SK-MEL-5 (cell line): ENCODE measurements at regions not wholly inside any gene's neighbourhood (a gene's known extent, or its start where the extent isn't known, plus 50 kb on each side); places are given as distances from the start of the nearest gene placed in this dataset.

ENCODE experiments used
- DNase-seq: peaks from one replicate; pipeline ENCODE4 v3.0.0-alpha.2; 2016; ENCODE audit warnings: low read depth, low spot score
- in situ Hi-C: cut with HindIII; loops from 2 replicates; pipeline ENCODE4 v1.10.0; 2016; ENCODE audit warnings: low sequenced_read_pairs, high pct_unique_total_duplicates, low pct_unique_long_range_greater_than_20kb

DNA sequence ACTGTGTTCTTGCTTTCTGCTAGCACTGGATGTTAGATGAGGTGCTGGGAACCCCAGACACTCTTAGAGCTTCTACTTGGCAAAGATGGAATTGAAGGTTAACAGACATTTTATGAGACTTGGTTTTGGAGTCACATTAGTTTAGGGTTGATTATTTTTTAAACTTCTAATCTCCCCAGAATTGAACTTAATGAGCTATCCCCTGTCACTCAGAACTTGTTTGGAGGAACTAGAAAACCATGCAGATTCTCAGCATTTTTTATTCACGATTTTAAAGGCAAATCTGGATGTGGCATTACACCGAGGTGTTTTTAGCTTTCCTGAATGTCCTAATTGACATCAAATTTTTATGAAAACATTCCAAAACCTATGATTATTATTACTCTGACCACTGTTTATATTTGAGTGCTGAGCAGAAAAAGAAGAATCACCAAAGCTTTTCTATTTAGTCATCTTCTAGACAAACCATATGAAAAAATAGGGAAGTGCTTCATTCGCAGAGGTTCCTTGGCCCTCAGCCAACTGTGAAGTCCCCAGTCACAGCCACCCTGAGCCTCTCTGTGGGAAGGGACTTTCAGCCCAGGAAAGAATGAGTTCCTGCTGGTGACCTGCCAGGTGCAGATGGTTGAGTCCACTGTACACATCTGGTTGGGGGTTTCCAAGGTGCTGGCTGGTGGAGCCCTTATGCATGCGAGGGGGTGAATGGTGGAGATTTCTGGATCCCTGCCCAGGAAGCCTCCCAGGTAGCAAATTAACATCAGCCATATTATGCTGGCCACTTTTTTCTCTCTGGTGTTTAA lies 196.0 kb upstream of the TOPAZ1 start:
- in situ Hi-C loops: no loop called here
- no peak for DNase-seq

DNA sequence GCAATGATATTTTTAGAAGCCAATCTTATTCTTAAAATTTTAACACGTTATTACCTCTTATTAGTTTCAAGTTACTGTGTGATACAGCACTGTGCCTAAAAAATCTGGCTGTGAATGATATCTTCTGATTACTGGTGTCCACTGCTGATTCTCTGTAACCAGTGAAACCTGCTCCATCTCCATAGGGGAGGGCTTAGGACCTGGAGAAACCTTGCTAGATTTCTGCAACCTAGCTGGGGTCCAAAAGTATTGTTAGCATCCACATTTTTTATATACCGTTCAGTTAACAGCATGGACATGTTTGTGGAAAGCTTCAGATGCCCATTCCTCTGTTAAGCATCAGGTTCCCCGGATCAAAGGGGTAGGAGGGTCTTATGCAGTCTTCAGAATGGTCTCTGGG lies 193.9 kb upstream of the TOPAZ1 start:
- no peak for DNase-seq

DNA sequence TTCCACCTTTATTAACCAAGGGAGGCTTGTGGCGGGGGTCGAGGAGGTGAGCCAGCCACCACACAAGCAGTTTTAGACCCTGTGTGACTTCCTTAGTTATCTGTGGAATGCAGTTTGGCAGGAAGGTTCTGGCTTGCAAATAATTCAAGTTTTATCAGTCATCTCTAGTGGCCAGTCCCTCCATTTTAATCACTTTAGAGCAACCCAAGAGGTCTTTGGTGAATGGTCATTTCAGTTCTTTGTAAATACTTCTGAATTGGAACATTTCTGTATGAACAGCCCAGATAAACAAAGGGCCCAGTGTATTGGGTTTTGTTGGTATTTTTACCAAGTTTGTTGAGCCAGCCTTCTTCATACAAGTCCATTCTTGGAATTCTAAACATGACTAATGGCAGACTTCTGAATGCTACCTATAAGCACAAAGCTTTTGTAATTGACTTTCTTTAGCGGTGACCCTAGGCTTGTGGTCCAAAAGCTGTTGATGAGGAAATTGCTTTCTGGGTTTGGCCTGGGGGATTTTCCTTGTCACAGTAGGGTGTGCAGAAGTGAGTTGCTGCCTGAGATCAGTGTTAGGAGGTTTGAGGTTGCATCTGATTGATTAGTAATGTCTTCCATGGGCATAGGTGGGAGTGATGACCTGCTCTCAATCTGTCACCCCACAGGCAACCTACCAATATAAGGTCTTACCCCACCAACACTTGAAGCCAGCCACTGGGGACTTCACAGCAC lies 193.3 kb upstream of the TOPAZ1 start:
- in situ Hi-C loops: no loop called here
- DNase-seq: peak; percentile 47

More for the DNA sequence above, 193.9 kb upstream of the TOPAZ1 start:
- in situ Hi-C loops: no loop called here

DNA sequence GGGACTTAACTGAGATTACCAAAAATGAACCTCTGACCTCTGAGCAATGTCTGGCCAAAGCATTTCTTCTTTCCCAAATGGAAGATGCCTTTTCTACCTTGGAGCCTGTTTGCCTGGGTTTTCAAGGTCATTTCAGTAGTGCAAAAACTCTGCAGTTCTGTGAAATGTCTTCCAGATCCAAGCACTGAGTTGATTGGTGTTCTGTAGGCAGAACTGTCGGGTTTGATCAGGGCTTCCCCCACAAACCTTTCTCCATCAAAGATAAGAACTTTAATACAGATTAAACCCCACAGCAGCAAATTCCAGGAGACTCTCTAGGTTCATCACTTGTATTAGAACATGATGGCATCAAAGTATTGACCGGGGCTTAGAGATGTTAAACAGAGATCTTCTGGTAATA lies 192.7 kb upstream of the TOPAZ1 start:
- in situ Hi-C loops: no loop called here
- DNase-seq: no peak

DNA sequence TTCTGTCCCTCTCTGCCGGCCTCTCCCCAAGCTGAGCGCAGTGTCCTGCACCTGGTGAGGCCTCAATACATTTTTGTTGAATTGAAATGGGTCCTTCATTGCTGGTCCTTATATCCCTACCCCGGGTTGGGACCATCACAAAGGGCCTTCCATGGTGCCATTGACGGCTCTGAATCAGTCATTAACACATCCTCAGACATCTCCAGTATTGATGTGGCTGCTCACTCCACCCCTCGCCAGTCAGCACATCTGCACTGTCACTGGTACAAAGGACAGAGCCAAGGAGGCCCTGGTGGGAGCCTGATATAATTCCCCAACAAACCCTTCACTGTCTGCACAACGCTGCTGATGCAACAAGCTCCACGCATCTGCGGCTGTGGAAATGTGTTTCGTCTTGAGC lies 191.6 kb upstream of the TOPAZ1 start:
- in situ Hi-C loops: no loop called here
- DNase-seq: no peak

DNA sequence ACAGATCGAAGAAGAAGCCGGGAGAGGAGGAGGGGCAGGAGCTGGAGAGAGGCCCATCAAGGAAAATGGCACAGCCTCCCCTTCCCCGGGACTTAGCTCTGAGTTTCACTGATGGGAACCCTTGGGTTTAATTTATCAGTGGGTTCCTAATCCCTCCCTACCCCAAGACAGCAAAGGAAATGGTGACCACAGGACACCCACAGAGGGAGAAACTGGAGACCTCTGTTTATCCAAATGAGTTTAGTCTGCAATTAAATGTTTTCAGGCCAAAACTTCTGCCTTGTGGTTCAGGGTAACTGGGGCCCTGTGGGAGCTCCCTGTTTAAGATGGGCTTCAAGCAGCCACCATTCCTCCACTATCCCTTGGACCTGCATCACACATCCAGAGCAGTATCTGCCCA lies 190.8 kb upstream of the TOPAZ1 start:
- in situ Hi-C loops: no loop called here
- no peak for DNase-seq

DNA sequence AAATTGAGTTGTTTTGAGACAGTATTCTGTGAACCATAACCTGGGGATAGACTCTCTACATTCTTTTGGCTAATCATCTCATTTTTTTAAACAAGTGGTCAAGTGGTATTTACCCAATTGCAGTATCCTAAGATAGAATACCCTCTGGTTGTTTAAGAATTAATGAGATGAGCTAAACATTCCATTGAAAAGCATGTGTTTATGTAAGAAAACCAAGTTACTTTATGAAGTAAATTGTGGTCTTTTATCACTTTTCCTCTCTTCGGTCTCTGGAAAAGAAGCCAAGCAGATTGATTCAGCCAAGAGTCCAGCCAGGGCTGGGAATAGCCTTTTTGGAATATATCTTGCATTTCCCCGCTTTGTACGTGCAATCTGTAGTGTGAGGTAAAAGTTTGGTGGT lies 185.7 kb upstream of the TOPAZ1 start:
- no peak for DNase-seq
- in situ Hi-C loops: no loop called here

DNA sequence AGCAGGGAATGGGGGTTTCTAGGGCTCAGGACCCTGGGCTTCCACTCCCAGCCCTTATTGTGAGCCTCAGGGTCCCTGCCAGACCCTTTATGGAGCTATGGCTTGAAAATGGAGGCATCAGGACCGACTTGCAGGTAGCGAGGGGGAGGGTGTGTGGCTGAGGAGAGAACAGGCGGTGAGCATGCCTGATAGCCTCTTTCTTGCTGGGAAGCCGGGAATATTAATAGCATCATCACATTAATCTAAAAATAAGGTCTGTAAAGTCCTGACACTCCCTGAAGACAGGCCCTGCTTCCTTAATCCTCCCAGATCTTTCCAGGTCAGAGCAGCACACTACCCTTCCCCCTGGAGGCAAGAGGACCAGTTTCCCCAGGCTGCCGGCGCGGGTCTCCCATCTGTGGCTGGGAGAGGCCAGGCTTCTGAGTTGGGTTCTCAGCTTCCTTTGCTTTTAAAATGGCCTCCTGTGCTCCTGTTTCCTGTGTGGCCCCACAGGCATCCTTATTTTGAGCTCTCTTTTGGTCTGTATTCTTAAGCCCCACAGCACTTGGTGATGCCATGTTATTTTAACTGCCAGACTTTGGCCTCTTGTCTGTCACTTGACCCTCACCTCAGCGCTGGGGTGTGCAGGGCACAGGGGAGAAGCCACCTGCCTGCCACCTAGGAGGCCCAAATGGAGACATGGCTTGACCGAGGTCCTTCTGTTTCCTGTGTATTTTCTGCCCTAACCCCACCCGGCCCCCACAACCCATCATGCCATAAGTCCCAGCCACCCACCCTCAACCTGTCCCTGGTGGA lies 185.0 kb upstream of the TOPAZ1 start:
- in situ Hi-C loops: no loop called here
- no peak for DNase-seq

DNA sequence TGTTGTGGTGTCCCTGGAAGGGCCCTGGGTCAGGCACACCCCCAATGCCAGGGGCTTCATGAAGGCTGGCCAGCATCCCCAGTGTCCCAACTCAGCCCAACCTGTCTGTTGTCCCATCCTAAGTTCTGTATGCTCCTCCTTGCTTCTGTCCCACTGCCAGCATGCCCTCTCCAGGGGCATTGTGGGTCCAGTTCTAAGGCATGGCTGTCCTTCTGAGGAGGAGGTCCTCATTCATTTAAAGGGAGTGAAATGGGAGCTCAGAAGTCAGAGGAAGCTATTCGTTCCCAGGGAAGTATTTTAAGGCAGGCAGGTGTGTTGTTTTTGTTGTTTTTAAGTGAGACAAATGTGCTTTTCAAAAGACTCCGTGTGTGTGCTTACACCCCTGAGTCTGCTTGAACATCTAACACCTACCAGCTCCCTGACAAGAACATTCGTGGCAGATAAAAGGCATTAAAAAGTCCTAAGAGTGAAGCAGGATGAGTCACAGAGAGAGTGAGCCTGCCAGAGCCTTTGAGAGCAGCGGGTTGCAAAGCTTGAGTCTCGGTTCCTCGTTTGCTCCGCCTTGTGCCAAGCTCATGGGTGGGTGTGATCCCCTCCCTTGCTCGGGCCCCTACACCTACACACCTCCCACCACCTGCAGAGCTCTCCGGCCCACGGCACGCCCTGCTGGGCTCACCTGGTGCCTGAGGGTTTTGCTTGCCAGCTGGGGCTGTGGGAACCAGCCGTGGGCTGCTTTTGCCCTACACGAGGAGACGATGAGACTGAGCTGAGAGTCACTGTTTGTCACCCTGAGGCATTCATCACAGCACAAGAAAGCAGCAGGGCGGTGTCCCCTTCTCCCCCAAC lies 183.4 kb upstream of the TOPAZ1 start:
- no peak for DNase-seq
- in situ Hi-C loops: no loop called here

DNA sequence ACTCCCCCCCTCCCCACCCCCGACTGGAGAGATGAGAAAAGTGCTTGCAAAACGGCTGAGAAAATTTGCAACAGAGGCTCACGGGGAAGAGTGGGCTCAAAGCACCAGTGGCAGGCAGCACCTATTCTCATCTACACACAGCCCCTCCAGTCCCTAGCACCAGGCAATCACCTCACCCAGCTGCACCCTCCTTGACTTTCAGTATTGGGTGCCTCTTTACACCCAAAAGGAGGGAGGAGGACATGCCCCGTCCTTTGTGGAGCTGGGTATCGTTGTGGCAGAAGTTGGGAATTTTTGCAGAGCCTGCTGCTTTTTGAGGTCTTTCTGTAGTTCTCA lies 182.8 kb upstream of the TOPAZ1 start:
- in situ Hi-C loops: no loop called here

DNA sequence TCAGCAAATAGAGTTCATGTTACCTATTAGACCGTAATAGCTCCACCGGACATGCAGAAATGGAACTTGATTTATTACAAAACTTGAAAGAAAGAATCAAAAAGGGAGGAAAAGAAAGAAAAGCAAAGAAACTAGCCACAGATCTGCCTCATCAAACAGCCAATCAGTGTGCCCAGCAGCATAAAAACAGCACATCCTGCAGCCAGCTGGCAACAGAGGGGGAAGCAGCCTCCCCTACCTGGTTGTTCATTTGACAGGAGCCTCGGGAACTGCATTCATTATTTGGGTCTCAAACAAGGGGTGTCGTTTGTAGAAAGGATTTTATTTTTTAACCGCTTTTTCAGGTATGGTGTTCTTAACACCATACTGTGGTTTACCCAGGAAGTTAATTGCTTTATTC lies 181.5 kb upstream of the TOPAZ1 start:
- no peak for DNase-seq
- in situ Hi-C loops: no loop called here

More for the DNA sequence above, 182.8 kb upstream of the TOPAZ1 start:
- DNase-seq: no peak

DNA sequence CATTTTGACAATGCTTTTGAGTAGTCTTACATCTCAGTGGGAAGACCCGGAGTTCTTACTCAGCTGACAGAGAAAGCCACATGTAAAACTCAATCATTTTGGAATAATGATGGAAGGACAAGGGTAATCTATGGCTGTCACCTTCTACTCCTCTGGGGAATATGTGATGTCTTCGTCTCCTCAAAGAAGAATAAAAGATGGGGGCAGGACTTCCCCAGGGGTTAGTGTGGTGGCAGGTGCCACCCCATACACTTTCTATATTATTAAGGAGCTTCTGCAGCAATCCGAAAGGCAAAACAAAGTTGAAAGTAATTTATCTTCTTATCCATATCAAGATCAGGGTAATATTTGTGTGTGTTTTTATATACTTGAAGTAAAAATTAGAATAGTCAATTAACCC lies 180.4 kb upstream of the TOPAZ1 start:
- in situ Hi-C loops: no loop called here
- no peak for DNase-seq

DNA sequence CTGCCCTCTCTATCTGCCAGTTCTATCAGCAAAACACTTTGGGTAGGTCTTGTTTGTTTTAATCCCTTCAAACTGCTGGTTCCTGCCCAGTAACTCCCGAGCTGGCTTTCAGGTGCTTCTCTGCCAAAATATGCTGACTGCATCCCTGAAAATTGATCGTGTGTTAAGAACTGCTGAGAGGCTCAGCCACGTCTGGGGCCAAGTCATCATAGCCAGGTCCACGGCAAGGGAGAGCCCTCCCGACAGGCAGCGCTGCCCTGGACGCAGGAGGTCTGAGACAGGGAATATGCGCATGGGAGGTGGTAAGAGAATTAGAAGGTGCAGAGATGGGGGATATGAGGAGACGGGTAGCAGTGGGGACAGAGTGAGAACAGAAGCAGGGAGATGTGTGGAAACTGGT lies 179.7 kb upstream of the TOPAZ1 start:
- in situ Hi-C loops: no loop called here

DNA sequence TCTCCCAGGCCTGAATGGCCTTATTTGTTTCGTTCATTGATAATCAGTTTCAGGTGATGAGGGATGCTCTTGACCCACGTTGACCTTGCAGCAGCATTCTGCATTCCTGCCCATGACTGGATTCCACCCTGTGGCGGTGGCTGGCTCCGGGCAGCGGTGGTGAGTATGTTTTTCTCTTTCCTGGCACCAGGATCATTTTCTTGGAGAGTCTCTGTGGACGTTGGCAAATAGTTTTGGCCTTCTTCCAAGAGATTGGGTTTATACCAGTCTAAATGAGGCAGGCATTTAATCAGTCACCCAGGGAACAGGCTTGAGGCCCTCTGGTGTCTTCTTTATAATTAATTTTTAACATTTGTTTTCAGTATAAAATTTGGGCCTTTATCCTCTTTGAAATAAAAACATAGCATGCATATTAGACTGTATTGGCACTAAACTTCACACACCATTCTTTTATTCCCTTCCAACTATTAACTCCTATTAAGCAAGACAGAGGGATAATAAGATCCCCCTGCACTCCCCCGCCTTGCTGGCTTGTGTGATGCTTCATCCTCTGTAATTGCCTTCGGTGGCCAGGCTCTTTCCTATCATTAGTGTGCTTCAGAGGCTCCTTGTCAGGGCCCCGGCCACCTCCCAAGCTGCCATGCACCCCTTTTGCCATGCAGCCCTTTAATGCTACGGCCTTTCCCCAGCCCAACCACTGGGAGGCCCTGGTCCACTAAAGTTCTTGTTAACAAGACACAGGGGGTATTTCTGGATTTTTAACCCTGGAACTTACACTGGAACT lies 176.2 kb upstream of the TOPAZ1 start:
- peak; percentile 44 for DNase-seq
- in situ Hi-C loops: no loop called here

More for the DNA sequence above, 179.7 kb upstream of the TOPAZ1 start:
- DNase-seq: no peak

DNA sequence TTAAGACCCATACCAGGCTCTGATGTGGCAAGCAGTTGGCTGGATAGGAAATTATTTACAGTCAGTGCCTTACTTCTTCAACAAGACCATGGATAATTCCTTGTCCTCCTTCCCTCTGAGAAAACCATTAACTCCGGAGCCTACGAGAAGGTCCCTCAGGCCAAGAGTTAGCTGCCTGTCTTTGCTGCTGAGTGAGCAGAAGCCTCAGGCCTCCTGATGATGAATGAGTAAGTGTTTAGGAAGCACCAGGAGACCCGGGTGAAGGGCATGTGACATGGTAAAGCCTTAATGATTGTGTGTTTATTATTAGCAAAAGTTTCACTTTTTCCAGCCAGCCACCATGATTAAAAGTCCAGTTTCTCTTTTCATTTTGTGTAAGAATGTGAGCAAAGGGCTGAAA lies 174.9 kb upstream of the TOPAZ1 start:
- DNase-seq: peak; percentile 89
- in situ Hi-C loops: no loop called here

DNA sequence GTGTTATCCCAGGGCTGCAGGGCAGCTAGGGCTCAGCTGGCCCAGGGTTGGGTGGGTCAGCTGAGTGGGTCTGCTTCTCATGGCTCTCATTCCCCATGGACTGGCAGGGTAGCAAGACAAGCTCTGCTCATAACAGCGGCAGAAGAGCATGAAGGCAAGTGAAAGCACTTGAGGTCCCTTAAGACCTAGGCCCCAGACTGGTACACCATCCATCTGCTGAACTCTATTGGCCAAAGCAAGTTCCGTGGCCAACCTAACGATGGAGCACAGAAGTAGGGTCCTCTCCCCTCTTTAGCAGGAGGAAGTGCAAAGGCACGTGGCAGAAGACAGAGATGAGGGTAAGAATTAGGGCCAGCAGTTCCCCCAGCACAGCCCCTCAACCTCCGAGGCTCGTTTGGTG lies 174.3 kb upstream of the TOPAZ1 start:
- DNase-seq: no peak
- in situ Hi-C loops: no loop called here

DNA sequence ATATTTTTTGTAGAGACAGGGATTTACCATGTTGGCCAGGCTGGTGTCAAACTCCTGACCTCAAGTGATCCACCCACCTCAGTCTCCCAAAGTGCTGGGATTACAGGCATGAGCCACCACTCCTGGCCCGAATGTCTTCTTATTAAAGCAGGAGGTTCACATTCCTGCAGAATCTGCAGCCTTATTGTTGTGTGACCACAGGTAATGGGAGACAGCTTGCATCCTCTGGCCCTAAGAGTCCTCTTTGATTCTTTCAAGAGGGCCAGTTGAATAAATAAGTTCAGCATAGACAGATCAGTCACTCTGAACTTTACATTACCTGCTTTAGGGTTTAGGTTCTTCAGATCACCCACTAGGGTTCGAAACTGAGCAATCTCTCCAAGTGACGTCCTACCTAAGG lies 172.9 kb upstream of the TOPAZ1 start:
- DNase-seq: no peak

More for the DNA sequence above, 172.9 kb upstream of the TOPAZ1 start:
- in situ Hi-C loops: no loop called here
